ENCODE measurements at regions not wholly inside any gene's neighbourhood (a gene's known extent, or its start where the extent isn't known, plus 50 kb on each side); places are given as distances from the start of the nearest gene placed in this dataset.

- Histone ChIP-seq H3K4me3 (ENCODE audit: low read depth in 1 of 3, low read length in 3 of 3) (no peak overlapping the region), H3K4me1 (ENCODE audit: control insufficient read depth in 3 of 3, insufficient read depth in 2 of 3, low read depth in 1 of 3, low read length in 2 of 3) (no peaks in the 10 kb centered on the region), H3K27ac (ENCODE audit: low read depth in 1 of 3, low read length in 2 of 3) (no peak overlapping the region), H3K36me3 (ENCODE audit: control insufficient read depth in 3 of 3, insufficient read depth in 2 of 3, low read depth in 1 of 3, low read length in 3 of 3) (no peaks in the 10 kb centered on the region), H3K27me3 (ENCODE audit: control insufficient read depth in 3 of 3, insufficient read depth in 3 of 3, low read length in 3 of 3) (no peaks in the 10 kb centered on the region), H3K9me3 (ENCODE audit: control insufficient read depth in 2 of 2, insufficient read depth in 1 of 2, low read depth in 1 of 2, low read length in 1 of 2) (peaks cover 0 to 12% of the 10 kb centered on the region in 2 donors)
- DNase-seq (no peak), FAIRE-seq (no peak)
- 67 to 89% (median 88%) methylated on average over 3 of the region's 3 CpGs for WGBS, 3 donors
Observed at GRCh38 chr2:60273836-60274235, 279.6 kb downstream of the BCL11A start.

DNA sequence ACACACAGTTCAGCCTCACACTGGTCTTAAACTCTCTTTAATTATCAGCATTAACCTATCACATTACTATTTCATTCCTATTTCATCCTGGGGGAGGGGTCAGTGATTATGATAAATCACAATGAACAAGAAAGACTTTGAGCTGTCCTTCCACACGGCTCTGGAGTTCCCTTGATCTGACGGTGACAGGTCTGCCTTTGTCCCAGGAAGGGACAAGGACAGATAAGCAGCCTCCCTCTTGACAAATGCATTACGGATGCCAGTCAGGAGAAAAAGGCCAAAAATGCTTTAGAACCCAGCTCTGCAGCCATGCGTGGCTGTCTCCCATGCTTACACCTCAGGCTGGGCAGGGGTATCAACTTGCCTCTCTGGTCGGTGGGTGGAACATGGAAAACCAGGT is 281.7 kb downstream of the BCL11A start:
- H3K4me1 ChIP-seq (ENCODE audit: control insufficient read depth in 3 of 3, insufficient read depth in 2 of 3, low read depth in 1 of 3, low read length in 2 of 3), result no peaks in the 10 kb centered on the region
- peaks cover 0 to 12% of the 10 kb centered on the region in 2 donors for H3K9me3 ChIP-seq (ENCODE audit: control insufficient read depth in 2 of 2, insufficient read depth in 1 of 2, low read depth in 1 of 2, low read length in 1 of 2)
- H3K27ac ChIP-seq (ENCODE audit: low read depth in 1 of 3, low read length in 2 of 3), result no peak overlapping the region
- H3K36me3 ChIP-seq (ENCODE audit: control insufficient read depth in 3 of 3, insufficient read depth in 2 of 3, low read depth in 1 of 3, low read length in 3 of 3), result no peaks in the 10 kb centered on the region
- H3K27me3 ChIP-seq (ENCODE audit: control insufficient read depth in 3 of 3, insufficient read depth in 3 of 3, low read length in 3 of 3), result no peaks in the 10 kb centered on the region
- no peak for FAIRE-seq
- no peak for DNase-seq
- no peak overlapping the region for H3K4me3 ChIP-seq (ENCODE audit: low read depth in 1 of 3, low read length in 3 of 3)
- WGBS, 3 donors, result 53 to 73% (median 64%) methylated on average over 5 of the region's 5 CpGs

DNA sequence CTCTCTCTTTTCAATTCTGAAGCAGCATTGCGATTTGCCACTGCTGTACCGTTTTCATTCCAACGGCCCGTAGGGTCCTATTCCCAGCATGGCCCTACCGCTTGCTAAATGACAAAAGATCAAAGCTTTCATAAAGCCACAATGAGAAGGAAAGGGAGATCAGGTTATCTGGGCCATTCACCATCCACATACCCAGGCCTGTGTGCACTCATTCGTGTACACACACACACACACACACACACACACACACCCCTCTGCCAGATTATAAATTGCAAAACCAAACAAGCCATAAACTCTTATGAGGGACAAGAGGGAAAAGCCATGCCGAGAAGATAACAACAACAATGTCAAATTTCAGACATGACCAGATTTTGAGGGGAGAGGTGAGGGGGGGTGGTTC is 282.3 kb downstream of the BCL11A start:
- FAIRE-seq (no peak), DNase-seq (no peak)
- no peaks in the 10 kb centered on the region for H3K36me3 ChIP-seq (ENCODE audit: control insufficient read depth in 3 of 3, insufficient read depth in 2 of 3, low read depth in 1 of 3, low read length in 3 of 3)
- H3K4me3 ChIP-seq (ENCODE audit: low read depth in 1 of 3, low read length in 3 of 3), result no peak overlapping the region
- H3K4me1 ChIP-seq (ENCODE audit: control insufficient read depth in 3 of 3, insufficient read depth in 2 of 3, low read depth in 1 of 3, low read length in 2 of 3), result no peaks in the 10 kb centered on the region
- 75 to 80% (median 75%) methylated on average over 7 of the region's 7 CpGs for WGBS, 3 donors
- H3K9me3 ChIP-seq (ENCODE audit: control insufficient read depth in 2 of 2, insufficient read depth in 1 of 2, low read depth in 1 of 2, low read length in 1 of 2), result peaks cover 0 to 12% of the 10 kb centered on the region in 2 donors
- H3K27me3 ChIP-seq (ENCODE audit: control insufficient read depth in 3 of 3, insufficient read depth in 3 of 3, low read length in 3 of 3), result no peaks in the 10 kb centered on the region
- no peak overlapping the region for H3K27ac ChIP-seq (ENCODE audit: low read depth in 1 of 3, low read length in 2 of 3)

- no peaks in the 10 kb centered on the region for H3K27me3 ChIP-seq (ENCODE audit: control insufficient read depth in 3 of 3, insufficient read depth in 3 of 3, low read length in 3 of 3)
- H3K36me3 ChIP-seq (ENCODE audit: control insufficient read depth in 3 of 3, insufficient read depth in 2 of 3, low read depth in 1 of 3, low read length in 3 of 3), result no peaks in the 10 kb centered on the region
- H3K4me3 ChIP-seq (ENCODE audit: low read depth in 1 of 3, low read length in 3 of 3), result no peak overlapping the region
- DNase-seq (no peak), FAIRE-seq (no peak)
- 93 to 96% (median 94%) methylated on average over 2 of the region's 2 CpGs for WGBS, 3 donors
- no peak overlapping the region for H3K27ac ChIP-seq (ENCODE audit: low read depth in 1 of 3, low read length in 2 of 3)
- no peaks in the 10 kb centered on the region for H3K9me3 ChIP-seq (ENCODE audit: control insufficient read depth in 2 of 2, insufficient read depth in 1 of 2, low read depth in 1 of 2, low read length in 1 of 2)
- no peaks in the 10 kb centered on the region for H3K4me1 ChIP-seq (ENCODE audit: control insufficient read depth in 3 of 3, insufficient read depth in 2 of 3, low read depth in 1 of 3, low read length in 2 of 3)
Observed at GRCh38 chr2:60268661-60269060, 284.8 kb downstream of the BCL11A start.

DNA sequence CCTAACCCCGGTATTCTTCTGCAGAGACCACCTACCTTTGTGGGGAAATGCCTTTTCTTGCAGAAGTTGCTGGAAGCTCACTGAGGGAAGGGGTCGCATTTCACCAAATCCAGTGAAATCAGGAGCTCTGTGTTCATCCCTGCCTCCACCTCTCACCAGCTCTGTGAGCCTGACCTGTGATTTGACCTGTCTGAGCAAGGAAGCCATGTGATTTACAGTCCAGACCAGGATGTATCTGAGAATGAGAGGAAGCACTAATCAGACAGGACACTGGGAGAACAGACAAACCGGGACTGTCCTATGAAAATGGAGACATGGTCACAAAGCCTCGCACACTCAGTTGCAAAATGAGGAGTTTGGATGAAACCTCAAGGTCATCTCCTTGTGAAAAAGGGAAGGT is 285.4 kb downstream of the BCL11A start:
- WGBS, 3 donors, result 82 to 94% (median 83%) methylated on average over 4 of the region's 4 CpGs
- no peaks in the 10 kb centered on the region for H3K9me3 ChIP-seq (ENCODE audit: control insufficient read depth in 2 of 2, insufficient read depth in 1 of 2, low read depth in 1 of 2, low read length in 1 of 2)
- no peak for DNase-seq
- no peaks in the 10 kb centered on the region for H3K36me3 ChIP-seq (ENCODE audit: control insufficient read depth in 3 of 3, insufficient read depth in 2 of 3, low read depth in 1 of 3, low read length in 3 of 3)
- no peak overlapping the region for H3K27ac ChIP-seq (ENCODE audit: low read depth in 1 of 3, low read length in 2 of 3)
- no peaks in the 10 kb centered on the region for H3K27me3 ChIP-seq (ENCODE audit: control insufficient read depth in 3 of 3, insufficient read depth in 3 of 3, low read length in 3 of 3)
- no peak overlapping the region for H3K4me3 ChIP-seq (ENCODE audit: low read depth in 1 of 3, low read length in 3 of 3)
- no peaks in the 10 kb centered on the region for H3K4me1 ChIP-seq (ENCODE audit: control insufficient read depth in 3 of 3, insufficient read depth in 2 of 3, low read depth in 1 of 3, low read length in 2 of 3)
- FAIRE-seq, result no peak

DNA sequence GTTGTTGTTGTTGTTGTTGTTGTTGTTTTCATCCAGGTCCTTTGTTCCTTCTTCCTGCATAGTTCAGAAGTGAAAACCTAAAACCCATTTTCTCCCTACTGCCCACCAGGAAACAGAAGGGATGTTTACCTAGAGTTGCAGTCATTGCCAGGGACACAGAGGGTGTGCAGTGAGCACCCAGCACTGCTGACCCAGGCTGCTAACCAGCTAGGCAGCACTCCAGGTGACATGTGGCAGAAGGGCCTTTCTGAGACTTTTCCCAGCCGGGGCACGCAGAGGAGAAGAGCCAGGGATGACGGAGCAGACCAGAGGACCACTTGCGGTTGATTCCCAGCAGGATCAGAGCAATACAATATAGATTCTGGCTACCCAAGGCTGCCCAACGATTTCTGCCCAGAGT is 286.3 kb downstream of the BCL11A start:
- H3K27me3 ChIP-seq (ENCODE audit: control insufficient read depth in 3 of 3, insufficient read depth in 3 of 3, low read length in 3 of 3), result no peaks in the 10 kb centered on the region
- no peaks in the 10 kb centered on the region for H3K4me1 ChIP-seq (ENCODE audit: control insufficient read depth in 3 of 3, insufficient read depth in 2 of 3, low read depth in 1 of 3, low read length in 2 of 3)
- H3K36me3 ChIP-seq (ENCODE audit: control insufficient read depth in 3 of 3, insufficient read depth in 2 of 3, low read depth in 1 of 3, low read length in 3 of 3), result no peaks in the 10 kb centered on the region
- WGBS, 3 donors, result 85 to 91% (median 89%) methylated on average over 5 of the region's 5 CpGs
- H3K9me3 ChIP-seq (ENCODE audit: control insufficient read depth in 2 of 2, insufficient read depth in 1 of 2, low read depth in 1 of 2, low read length in 1 of 2), result no peaks in the 10 kb centered on the region
- FAIRE-seq (no peak), DNase-seq (no peak)
- no peak overlapping the region for H3K27ac ChIP-seq (ENCODE audit: low read depth in 1 of 3, low read length in 2 of 3)
- H3K4me3 ChIP-seq (ENCODE audit: low read depth in 1 of 3, low read length in 3 of 3), result no peak overlapping the region

GRCh38 chr2:60262178-60262577 is 291.3 kb downstream of the BCL11A start:
- no peak for FAIRE-seq
- no peaks in the 10 kb centered on the region for H3K9me3 ChIP-seq (ENCODE audit: control insufficient read depth in 2 of 2, insufficient read depth in 1 of 2, low read depth in 1 of 2, low read length in 1 of 2)
- no peaks in the 10 kb centered on the region for H3K27me3 ChIP-seq (ENCODE audit: control insufficient read depth in 3 of 3, insufficient read depth in 3 of 3, low read length in 3 of 3)
- H3K36me3 ChIP-seq (ENCODE audit: control insufficient read depth in 3 of 3, insufficient read depth in 2 of 3, low read depth in 1 of 3, low read length in 3 of 3), result no peaks in the 10 kb centered on the region
- no peak for DNase-seq
- H3K27ac ChIP-seq (ENCODE audit: low read depth in 1 of 3, low read length in 2 of 3), result no peak overlapping the region
- 82 to 84% (median 84%) methylated on average over 7 of the region's 7 CpGs for WGBS, 3 donors
- H3K4me1 ChIP-seq (ENCODE audit: control insufficient read depth in 3 of 3, insufficient read depth in 2 of 3, low read depth in 1 of 3, low read length in 2 of 3), result no peaks in the 10 kb centered on the region
- no peak overlapping the region for H3K4me3 ChIP-seq (ENCODE audit: low read depth in 1 of 3, low read length in 3 of 3)

GRCh38 chr2:60260639-60261296 is 292.7 kb downstream of the BCL11A start:
- DNase-seq, result peak in 1 of 2 donors; percentile 23
- H3K36me3 ChIP-seq (ENCODE audit: control insufficient read depth in 3 of 3, insufficient read depth in 2 of 3, low read depth in 1 of 3, low read length in 3 of 3), result no peaks in the 10 kb centered on the region
- no peaks in the 10 kb centered on the region for H3K27me3 ChIP-seq (ENCODE audit: control insufficient read depth in 3 of 3, insufficient read depth in 3 of 3, low read length in 3 of 3)
- no peaks in the 10 kb centered on the region for H3K9me3 ChIP-seq (ENCODE audit: control insufficient read depth in 2 of 2, insufficient read depth in 1 of 2, low read depth in 1 of 2, low read length in 1 of 2)
- H3K27ac ChIP-seq (ENCODE audit: low read depth in 1 of 3, low read length in 2 of 3), result no peak overlapping the region
- H3K4me1 ChIP-seq (ENCODE audit: control insufficient read depth in 3 of 3, insufficient read depth in 2 of 3, low read depth in 1 of 3, low read length in 2 of 3), result no peaks in the 10 kb centered on the region
- no peak overlapping the region for H3K4me3 ChIP-seq (ENCODE audit: low read depth in 1 of 3, low read length in 3 of 3)
- 63 to 70% (median 69%) methylated on average over 13 of the region's 13 CpGs for WGBS, 3 donors
- no peak for FAIRE-seq

DNA sequence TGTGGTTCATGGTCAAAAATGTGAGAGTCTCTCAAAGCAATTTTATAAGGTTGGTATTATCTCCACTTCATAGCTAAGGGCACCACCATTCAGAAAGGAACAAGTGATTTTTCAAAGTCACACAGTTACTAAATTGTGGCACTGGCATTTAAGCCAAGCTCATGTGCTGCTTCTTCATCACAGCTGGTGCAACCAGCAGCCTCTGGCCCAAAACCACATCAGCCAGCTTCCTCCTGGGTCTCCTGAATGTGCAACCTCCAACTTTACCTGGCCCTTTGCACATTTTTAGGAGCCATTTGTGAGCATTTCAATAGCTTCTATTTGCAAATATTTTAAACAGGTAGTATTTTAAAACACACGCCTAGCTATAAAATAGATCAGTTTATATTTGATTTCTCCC is 293.7 kb downstream of the BCL11A start:
- H3K9me3 ChIP-seq (ENCODE audit: control insufficient read depth in 2 of 2, insufficient read depth in 1 of 2, low read depth in 1 of 2, low read length in 1 of 2), result no peaks in the 10 kb centered on the region
- no peak overlapping the region for H3K27ac ChIP-seq (ENCODE audit: low read depth in 1 of 3, low read length in 2 of 3)
- no peaks in the 10 kb centered on the region for H3K4me1 ChIP-seq (ENCODE audit: control insufficient read depth in 3 of 3, insufficient read depth in 2 of 3, low read depth in 1 of 3, low read length in 2 of 3)
- 95 to 98% (median 96%) methylated on average over 1 of the region's 1 CpG for WGBS, 3 donors
- no peak overlapping the region for H3K4me3 ChIP-seq (ENCODE audit: low read depth in 1 of 3, low read length in 3 of 3)
- DNase-seq (no peak), FAIRE-seq (no peak)
- H3K36me3 ChIP-seq (ENCODE audit: control insufficient read depth in 3 of 3, insufficient read depth in 2 of 3, low read depth in 1 of 3, low read length in 3 of 3), result no peaks in the 10 kb centered on the region
- H3K27me3 ChIP-seq (ENCODE audit: control insufficient read depth in 3 of 3, insufficient read depth in 3 of 3, low read length in 3 of 3), result no peaks in the 10 kb centered on the region

Measured in small intestine (tissue), 7 donors.